ENCODE measurements at regions not wholly inside any gene's neighbourhood (a gene's known extent, or its start where the extent isn't known, plus 50 kb on each side); places are given as distances from the start of the nearest gene placed in this dataset.

DNA sequence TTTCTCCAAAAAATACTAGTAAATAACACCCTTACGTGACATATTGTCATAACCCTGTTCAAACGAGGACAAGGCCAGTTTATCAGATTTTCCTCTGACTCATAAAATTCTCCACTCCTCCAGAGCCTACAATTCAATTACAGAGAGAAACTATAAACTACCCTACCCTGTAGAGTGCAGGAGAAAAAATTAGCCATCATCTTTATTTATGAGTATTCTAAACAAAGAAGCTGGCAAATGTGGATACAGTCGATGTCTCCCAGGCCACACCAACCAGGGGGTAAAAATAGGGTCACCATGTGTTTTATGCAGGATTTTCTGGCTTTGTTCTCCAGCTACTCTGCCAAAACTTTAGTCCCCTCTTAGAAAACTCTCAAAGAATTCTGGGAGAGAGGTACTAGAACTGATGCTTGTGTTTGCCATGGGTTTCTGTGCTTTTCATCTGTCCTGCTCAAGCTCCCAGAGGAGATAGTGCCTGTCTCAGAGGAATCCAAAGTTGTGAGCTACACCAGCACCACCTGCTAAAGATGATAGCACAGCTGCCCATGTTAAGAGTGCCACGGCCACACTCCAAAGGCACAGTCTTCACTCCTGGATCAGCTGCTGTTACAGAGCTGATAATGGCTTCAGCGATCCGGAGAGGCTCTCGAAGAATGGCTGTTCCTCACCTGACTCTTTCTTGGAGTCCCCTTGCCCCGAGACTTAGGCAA is 150.2 kb downstream of the IMPG2 start:
- TF ChIP-seq CTCF (IDR thresholded peaks at IDR 0.05), result no peak
- TF ChIP-seq POLR2A (IDR thresholded peaks at IDR 0.05), result no peak
- TF ChIP-seq POLR2AphosphoS5 (IDR thresholded peaks at IDR 0.05; ENCODE audit: insufficient read depth in 1 of 2, low read depth in 1 of 2), result no peak

Data from vagina (tissue), 2 donors.